ENCODE measurements at regions not wholly inside any gene's neighbourhood (a gene's known extent, or its start where the extent isn't known, plus 50 kb on each side); places are given as distances from the start of the nearest gene placed in this dataset.

GRCh38 chr5:86864051-86864450 is 246.3 kb downstream of the COX7C start:
- Histone ChIP-seq H2AFZ (ENCODE audit: low read length) (no peak overlapping the region), H3K4me1 (ENCODE audit: insufficient read depth, low read length, poor library complexity, severe bottlenecking) (no peaks in the 10 kb centered on the region), H3K4me3 (ENCODE audit: low read depth, low read length, poor library complexity, severe bottlenecking) (no peak overlapping the region), H3K9me3 (ENCODE audit: low read length) (no peaks in the 10 kb centered on the region), H3K79me2 (ENCODE audit: insufficient read depth, low read depth, low read length) (no peaks in the 10 kb centered on the region), H3K4me2 (ENCODE audit: low read length) (no peak overlapping the region), H3K36me3 (ENCODE audit: insufficient read depth, low read length) (no peaks in the 10 kb centered on the region), H4K20me1 (ENCODE audit: insufficient read depth, low read length) (no peaks in the 10 kb centered on the region), H3K27ac (ENCODE audit: low read depth, low read length, poor library complexity, severe bottlenecking) (no peak overlapping the region), H3K9me2 (ENCODE audit: insufficient read depth, low read length) (no peaks in the 10 kb centered on the region)
- intact Hi-C loops (cut with micrococcal nuclease; ENCODE audit: unreplicated experiment), result no loop called here
- ChIA-PET CTCF (ENCODE audit: unreplicated experiment) (no interaction called here), POLR2A (interaction anchor here (0.7 kb wide), 1 partner anchor 12 kb away, joined by 3 read pairs; no protein-coding TSS in a partner anchor)
- DNase-seq (ENCODE audit: low spot score), result no peak
- no TSS peak for BruUV-seq (replicated peaks)
- TF ChIP-seq CTCF (conservative IDR thresholded peaks at IDR 0.05; ENCODE audit: low read length) (no peak), EZH2phosphoT487 (IDR thresholded peaks at IDR 0.05; ENCODE audit: borderline replicate concordance, low read depth, low read length) (no peak)

DNA sequence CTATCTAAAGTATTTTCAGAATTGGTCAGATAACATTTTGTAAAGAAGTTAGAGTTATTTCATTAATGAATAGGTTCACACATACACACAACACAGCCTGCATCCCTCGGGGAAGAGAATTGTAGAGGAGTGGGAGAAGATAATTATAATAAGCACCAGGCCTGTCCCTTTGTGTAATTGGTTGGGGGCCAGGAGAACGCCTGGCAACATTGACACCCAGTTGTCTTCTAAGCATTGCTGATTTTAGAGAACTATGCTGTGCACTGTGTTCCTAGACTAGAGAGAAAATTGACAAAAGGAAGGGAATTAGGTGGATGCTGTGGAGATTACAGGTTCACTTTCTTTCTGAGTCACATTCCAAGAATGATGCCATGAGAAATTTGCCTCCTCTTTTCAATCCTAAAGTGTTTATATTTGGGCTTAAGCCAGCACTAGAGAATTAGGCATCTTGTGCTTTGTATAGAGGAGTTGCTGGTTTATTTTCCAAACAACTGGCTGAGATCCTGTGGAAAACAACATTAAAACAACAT is 247.6 kb downstream of the COX7C start:
- no TSS peak for BruUV-seq (replicated peaks)
- Histone ChIP-seq H3K27ac (ENCODE audit: low read depth, low read length, poor library complexity, severe bottlenecking) (no peak overlapping the region), H3K4me2 (ENCODE audit: low read length) (no peak overlapping the region), H2AFZ (ENCODE audit: low read length) (no peak overlapping the region), H4K20me1 (ENCODE audit: insufficient read depth, low read length) (no peaks in the 10 kb centered on the region), H3K4me3 (ENCODE audit: low read depth, low read length, poor library complexity, severe bottlenecking) (no peak overlapping the region), H3K9me2 (ENCODE audit: insufficient read depth, low read length) (no peaks in the 10 kb centered on the region), H3K36me3 (ENCODE audit: insufficient read depth, low read length) (no peaks in the 10 kb centered on the region), H3K79me2 (ENCODE audit: insufficient read depth, low read depth, low read length) (no peaks in the 10 kb centered on the region), H3K9me3 (ENCODE audit: low read length) (no peaks in the 10 kb centered on the region), H3K4me1 (ENCODE audit: insufficient read depth, low read length, poor library complexity, severe bottlenecking) (no peaks in the 10 kb centered on the region)
- TF ChIP-seq CTCF (conservative IDR thresholded peaks at IDR 0.05; ENCODE audit: low read length), result no peak
- POLR2A ChIA-PET, result interaction anchor here (0.6 kb wide), 1 partner anchor 247 kb away, joined by 3 read pairs; no protein-coding TSS in a partner anchor
- CTCF ChIA-PET (ENCODE audit: unreplicated experiment), result no interaction called here
- DNase-seq (ENCODE audit: low spot score), result no peak
- intact Hi-C loops (cut with micrococcal nuclease; ENCODE audit: unreplicated experiment), result no loop called here

DNA sequence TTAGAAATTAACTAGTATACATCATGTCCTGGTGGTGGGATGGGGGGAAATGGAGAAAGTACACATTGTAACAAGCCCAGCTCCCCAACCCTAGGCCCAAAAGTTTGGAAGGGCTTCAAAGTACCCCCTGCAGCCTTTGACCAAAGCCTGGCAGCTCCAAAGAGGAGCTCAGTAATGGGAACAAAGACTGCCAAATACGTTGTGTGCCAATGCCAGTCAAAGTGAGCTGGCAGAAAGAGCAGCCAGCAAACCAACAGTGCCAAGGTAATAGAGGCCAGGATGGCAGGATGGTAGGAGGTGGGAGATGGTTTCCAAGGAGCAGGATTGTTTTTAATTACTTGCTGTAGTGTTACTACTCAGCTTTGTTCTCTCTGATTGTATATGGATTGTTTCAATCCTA is 248.3 kb downstream of the COX7C start:
- no peaks in the 10 kb centered on the region for H3K9me2 ChIP-seq (ENCODE audit: insufficient read depth, low read length)
- H2AFZ ChIP-seq (ENCODE audit: low read length), result no peak overlapping the region
- H3K4me2 ChIP-seq (ENCODE audit: low read length), result no peak overlapping the region
- ChIA-PET CTCF (ENCODE audit: unreplicated experiment) (no interaction called here), POLR2A (no interaction called here)
- TF ChIP-seq EZH2phosphoT487 (IDR thresholded peaks at IDR 0.05; ENCODE audit: borderline replicate concordance, low read depth, low read length) (no peak), CTCF (conservative IDR thresholded peaks at IDR 0.05; ENCODE audit: low read length) (no peak)
- no peaks in the 10 kb centered on the region for H4K20me1 ChIP-seq (ENCODE audit: insufficient read depth, low read length)
- no peaks in the 10 kb centered on the region for H3K36me3 ChIP-seq (ENCODE audit: insufficient read depth, low read length)
- no peak overlapping the region for H3K27ac ChIP-seq (ENCODE audit: low read depth, low read length, poor library complexity, severe bottlenecking)
- BruUV-seq (replicated peaks), result no TSS peak
- H3K4me1 ChIP-seq (ENCODE audit: insufficient read depth, low read length, poor library complexity, severe bottlenecking), result no peaks in the 10 kb centered on the region
- no peak overlapping the region for H3K4me3 ChIP-seq (ENCODE audit: low read depth, low read length, poor library complexity, severe bottlenecking)
- DNase-seq (ENCODE audit: low spot score), result no peak
- intact Hi-C loops (cut with micrococcal nuclease; ENCODE audit: unreplicated experiment), result no loop called here
- no peaks in the 10 kb centered on the region for H3K79me2 ChIP-seq (ENCODE audit: insufficient read depth, low read depth, low read length)
- H3K9me3 ChIP-seq (ENCODE audit: low read length), result no peaks in the 10 kb centered on the region

Data from OCI-LY7 (cell line).